ENCODE measurements at regions not wholly inside any gene's neighbourhood (a gene's known extent, or its start where the extent isn't known, plus 50 kb on each side); places are given as distances from the start of the nearest gene placed in this dataset.

DNA sequence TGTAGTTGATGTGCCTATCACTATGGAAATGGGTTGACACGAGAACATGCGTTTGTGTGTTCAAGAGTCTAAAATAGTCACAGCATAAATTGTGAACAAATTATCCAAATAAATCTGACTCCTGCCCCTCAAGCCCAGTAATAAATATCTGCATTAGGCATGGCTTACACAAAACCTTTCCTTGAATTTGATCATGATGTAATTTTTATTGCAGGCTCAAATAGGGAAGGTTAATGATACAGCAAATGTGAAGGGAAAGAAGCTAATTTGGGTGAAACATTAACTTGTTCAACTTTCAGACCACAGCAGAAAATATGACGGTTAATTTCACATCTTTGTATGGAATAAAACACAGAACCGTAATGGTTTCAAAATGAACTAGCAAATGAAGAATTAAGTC is 74.6 kb downstream of the WNT5A start (continued):
- no peak for TF ChIP-seq SIX5 (IDR thresholded peaks at IDR 0.05; ENCODE audit: low read depth, low read length, severe bottlenecking)
- TF ChIP-seq, protein P1, sequence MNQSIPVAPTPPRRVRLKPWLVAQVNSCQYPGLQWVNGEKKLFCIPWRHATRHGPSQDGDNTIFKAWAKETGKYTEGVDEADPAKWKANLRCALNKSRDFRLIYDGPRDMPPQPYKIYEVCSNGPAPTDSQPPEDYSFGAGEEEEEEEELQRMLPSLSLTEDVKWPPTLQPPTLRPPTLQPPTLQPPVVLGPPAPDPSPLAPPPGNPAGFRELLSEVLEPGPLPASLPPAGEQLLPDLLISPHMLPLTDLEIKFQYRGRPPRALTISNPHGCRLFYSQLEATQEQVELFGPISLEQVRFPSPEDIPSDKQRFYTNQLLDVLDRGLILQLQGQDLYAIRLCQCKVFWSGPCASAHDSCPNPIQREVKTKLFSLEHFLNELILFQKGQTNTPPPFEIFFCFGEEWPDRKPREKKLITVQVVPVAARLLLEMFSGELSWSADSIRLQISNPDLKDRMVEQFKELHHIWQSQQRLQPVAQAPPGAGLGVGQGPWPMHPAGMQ (IDR thresholded peaks at IDR 0.05; ENCODE audit: borderline replicate concordance), result no peak

DNA sequence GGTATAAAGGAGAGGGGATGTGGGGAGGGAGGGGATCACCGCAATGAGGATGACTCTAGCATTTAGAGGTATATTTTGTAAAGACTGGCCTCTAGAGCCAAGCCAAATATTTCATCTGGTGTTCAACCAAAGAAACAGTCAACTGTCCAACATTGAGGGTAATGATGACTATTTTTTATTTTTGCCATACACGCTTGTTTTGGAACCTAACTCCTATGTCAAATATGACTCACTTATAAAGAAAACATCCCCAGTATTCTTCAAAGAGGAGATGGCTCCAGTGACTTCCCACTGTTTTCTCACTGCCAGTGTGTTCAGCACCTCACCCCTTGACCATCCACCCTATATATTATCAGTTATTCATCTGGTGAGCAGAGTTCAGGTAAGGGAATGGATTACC is 77.3 kb downstream of the WNT5A start:
- no peak for ATAC-seq
- FAIRE-seq, result no peak
- TF ChIP-seq, protein P2, sequence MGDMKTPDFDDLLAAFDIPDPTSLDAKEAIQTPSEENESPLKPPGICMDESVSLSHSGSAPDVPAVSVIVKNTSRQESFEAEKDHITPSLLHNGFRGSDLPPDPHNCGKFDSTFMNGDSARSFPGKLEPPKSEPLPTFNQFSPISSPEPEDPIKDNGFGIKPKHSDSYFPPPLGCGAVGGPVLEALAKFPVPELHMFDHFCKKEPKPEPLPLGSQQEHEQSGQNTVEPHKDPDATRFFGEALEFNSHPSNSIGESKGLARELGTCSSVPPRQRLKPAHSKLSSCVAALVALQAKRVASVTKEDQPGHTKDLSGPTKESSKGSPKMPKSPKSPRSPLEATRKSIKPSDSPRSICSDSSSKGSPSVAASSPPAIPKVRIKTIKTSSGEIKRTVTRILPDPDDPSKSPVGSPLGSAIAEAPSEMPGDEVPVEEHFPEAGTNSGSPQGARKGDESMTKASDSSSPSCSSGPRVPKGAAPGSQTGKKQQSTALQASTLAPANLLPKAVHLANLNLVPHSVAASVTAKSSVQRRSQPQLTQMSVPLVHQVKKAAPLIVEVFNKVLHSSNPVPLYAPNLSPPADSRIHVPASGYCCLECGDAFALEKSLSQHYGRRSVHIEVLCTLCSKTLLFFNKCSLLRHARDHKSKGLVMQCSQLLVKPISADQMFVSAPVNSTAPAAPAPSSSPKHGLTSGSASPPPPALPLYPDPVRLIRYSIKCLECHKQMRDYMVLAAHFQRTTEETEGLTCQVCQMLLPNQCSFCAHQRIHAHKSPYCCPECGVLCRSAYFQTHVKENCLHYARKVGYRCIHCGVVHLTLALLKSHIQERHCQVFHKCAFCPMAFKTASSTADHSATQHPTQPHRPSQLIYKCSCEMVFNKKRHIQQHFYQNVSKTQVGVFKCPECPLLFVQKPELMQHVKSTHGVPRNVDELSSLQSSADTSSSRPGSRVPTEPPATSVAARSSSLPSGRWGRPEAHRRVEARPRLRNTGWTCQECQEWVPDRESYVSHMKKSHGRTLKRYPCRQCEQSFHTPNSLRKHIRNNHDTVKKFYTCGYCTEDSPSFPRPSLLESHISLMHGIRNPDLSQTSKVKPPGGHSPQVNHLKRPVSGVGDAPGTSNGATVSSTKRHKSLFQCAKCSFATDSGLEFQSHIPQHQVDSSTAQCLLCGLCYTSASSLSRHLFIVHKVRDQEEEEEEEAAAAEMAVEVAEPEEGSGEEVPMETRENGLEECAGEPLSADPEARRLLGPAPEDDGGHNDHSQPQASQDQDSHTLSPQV (IDR thresholded peaks at IDR 0.05), result no peak
- TF ChIP-seq FOS (IDR thresholded peaks at IDR 0.05; ENCODE audit: borderline replicate concordance, extremely low read depth, insufficient read length) (no peak), MXI1 (IDR thresholded peaks at IDR 0.05; ENCODE audit: low read depth, low read length) (no peak), CREB1 (IDR thresholded peaks at IDR 0.05; ENCODE audit: low read depth) (no peak), DPF2 (IDR thresholded peaks at IDR 0.05) (no peak), CHD1 (IDR thresholded peaks at IDR 0.05; ENCODE audit: low read depth, low read length) (no peak), SIN3A (IDR thresholded peaks at IDR 0.05; ENCODE audit: low read depth, low read length) (no peak), IKZF1 (conservative IDR thresholded peaks at IDR 0.05) (no peak), SMAD5 (IDR thresholded peaks at IDR 0.05; ENCODE audit: low read depth) (no peak), POLR2AphosphoS5 (IDR thresholded peaks at IDR 0.05; ENCODE audit: low read length) (no peak), ZNF24 (IDR thresholded peaks at IDR 0.05) (no peak)
- TF ChIP-seq, protein P3, sequence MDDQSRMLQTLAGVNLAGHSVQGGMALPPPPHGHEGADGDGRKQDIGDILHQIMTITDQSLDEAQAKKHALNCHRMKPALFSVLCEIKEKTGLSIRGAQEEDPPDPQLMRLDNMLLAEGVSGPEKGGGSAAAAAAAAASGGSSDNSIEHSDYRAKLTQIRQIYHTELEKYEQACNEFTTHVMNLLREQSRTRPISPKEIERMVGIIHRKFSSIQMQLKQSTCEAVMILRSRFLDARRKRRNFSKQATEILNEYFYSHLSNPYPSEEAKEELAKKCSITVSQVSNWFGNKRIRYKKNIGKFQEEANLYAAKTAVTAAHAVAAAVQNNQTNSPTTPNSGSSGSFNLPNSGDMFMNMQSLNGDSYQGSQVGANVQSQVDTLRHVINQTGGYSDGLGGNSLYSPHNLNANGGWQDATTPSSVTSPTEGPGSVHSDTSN (IDR thresholded peaks at IDR 0.05; ENCODE audit: insufficient replicate concordance, low read depth, low read length), result no peak
- TF ChIP-seq, protein P4, sequence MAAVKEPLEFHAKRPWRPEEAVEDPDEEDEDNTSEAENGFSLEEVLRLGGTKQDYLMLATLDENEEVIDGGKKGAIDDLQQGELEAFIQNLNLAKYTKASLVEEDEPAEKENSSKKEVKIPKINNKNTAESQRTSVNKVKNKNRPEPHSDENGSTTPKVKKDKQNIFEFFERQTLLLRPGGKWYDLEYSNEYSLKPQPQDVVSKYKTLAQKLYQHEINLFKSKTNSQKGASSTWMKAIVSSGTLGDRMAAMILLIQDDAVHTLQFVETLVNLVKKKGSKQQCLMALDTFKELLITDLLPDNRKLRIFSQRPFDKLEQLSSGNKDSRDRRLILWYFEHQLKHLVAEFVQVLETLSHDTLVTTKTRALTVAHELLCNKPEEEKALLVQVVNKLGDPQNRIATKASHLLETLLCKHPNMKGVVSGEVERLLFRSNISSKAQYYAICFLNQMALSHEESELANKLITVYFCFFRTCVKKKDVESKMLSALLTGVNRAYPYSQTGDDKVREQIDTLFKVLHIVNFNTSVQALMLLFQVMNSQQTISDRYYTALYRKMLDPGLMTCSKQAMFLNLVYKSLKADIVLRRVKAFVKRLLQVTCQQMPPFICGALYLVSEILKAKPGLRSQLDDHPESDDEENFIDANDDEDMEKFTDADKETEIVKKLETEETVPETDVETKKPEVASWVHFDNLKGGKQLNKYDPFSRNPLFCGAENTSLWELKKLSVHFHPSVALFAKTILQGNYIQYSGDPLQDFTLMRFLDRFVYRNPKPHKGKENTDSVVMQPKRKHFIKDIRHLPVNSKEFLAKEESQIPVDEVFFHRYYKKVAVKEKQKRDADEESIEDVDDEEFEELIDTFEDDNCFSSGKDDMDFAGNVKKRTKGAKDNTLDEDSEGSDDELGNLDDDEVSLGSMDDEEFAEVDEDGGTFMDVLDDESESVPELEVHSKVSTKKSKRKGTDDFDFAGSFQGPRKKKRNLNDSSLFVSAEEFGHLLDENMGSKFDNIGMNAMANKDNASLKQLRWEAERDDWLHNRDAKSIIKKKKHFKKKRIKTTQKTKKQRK (IDR thresholded peaks at IDR 0.05; ENCODE audit: low read depth, low read length), result no peak

More for the DNA sequence above, 77.3 kb downstream of the WNT5A start:
- POLR2A ChIA-PET, result no interaction called here
- Histone ChIP-seq H3K4me3 (no peak overlapping the region), H3K9me3 (replicated peaks; ENCODE audit: control insufficient read depth, insufficient read depth, low read length) (peaks cover 2% of the 10 kb centered on the region; the same call in 2 of the 3 replicates), H3K79me2 (ENCODE audit: control insufficient read depth, insufficient read depth, low read length) (no peaks in the 10 kb centered on the region), H3K4me1 (ENCODE audit: control insufficient read depth, insufficient read depth, low read length) (no peaks in the 10 kb centered on the region), H2AFZ (ENCODE audit: control insufficient read depth, low read depth, low read length) (no peak overlapping the region), H3K27ac (ENCODE audit: control insufficient read depth, insufficient read depth) (no peak overlapping the region), H3K9ac (ENCODE audit: control insufficient read depth, insufficient read depth, low read length) (no peak overlapping the region), H4K20me1 (ENCODE audit: control insufficient read depth, insufficient read depth) (no peaks in the 10 kb centered on the region), H3K4me2 (ENCODE audit: control insufficient read depth, insufficient read depth) (no peak overlapping the region), H3K27me3 (replicated peaks in 1 of 2; ENCODE audit: control insufficient read depth in 2 of 2, insufficient read depth in 2 of 2, low read length in 1 of 2) (no peaks in the 10 kb centered on the region; a peak in 1 of 4 replicates), H3K36me3 (ENCODE audit: control insufficient read depth in 2 of 2, insufficient read depth in 2 of 2, low read length in 1 of 2) (no peaks in the 10 kb centered on the region)
- BruUV-seq (replicated peaks), result no TSS peak
- SMC1A ChIA-PET (ENCODE audit: uncharacterized antibody, unreplicated experiment), result no interaction called here
- intact Hi-C loops (cut with micrococcal nuclease; ENCODE audit: unreplicated experiment), result no loop called here
- CTCF ChIA-PET, result no interaction called here
- DNase-seq (ENCODE audit: low read depth, low spot score), result no peak
- in situ Hi-C loops (cut with MboI), result no loop called here
- RAD21 ChIA-PET (ENCODE audit: unreplicated experiment), result no interaction called here
- 50% methylated on average over 2 of the region's 2 CpGs for WGBS (ENCODE audit: insufficient coverage, insufficient replicate concordance, low lambda C conversion rate, missing lambda C conversion rate)

All from GM12878 (cell line).